ENCODE measurements at regions not wholly inside any gene's neighbourhood (a gene's known extent, or its start where the extent isn't known, plus 50 kb on each side); places are given as distances from the start of the nearest gene placed in this dataset.

DNA sequence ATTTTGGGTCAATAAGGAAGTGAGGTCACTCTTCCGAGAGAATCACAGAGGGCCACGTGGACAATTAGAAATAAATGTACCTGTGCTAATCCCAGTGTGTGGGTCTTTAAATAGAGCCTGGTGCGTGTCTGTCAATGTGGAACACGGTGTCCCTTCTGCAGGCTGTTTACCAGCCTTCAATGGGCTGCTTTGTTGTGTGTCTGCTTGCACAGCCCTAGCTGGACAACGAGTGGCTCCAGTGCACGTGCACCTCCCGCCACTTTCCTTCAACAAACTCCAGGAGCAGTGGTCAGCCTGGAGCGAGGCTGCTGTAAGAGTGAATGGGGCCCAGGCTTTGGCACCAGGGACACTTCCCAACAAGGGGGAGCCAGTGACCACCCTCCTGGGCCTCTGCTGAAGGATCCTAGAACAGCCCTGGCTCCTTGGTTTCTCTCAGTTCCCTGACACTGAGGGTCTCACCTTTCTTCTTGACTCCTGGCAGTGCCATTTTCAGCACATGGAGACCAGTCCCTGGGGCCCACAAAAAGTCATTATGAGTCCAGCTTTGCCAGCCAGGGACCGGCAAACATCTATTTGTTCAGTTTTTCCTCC, 76.1 kb downstream of the ISG20 start:
- Histone ChIP-seq H2AK9ac (replicated peaks; ENCODE audit: low read depth, low read length, poor library complexity) (no peak overlapping the region), H3K9me1 (ENCODE audit: insufficient read depth, low read length) (no peaks in the 10 kb centered on the region), H3K4me2 (ENCODE audit: low read depth, low read length) (no peak overlapping the region), H2BK20ac (ENCODE audit: low read depth, low read length) (no peak overlapping the region), H2AK5ac (ENCODE audit: low read depth, low read length) (no peak overlapping the region), H3K14ac (replicated peaks; ENCODE audit: low read depth, low read length) (no peak overlapping the region), H3K4ac (ENCODE audit: low read depth, low read length) (no peak overlapping the region), H4K8ac (ENCODE audit: low read depth in 2 of 2, low read length in 2 of 2) (no peak overlapping the region), H3K9me3 (ENCODE audit: control insufficient read depth, insufficient read depth, low read length) (no peaks in the 10 kb centered on the region), H2BK120ac (ENCODE audit: low read depth, low read length) (no peak overlapping the region), H3K56ac (ENCODE audit: extremely low read depth, insufficient read depth, low read length) (no peak overlapping the region), H3K4me1 (ENCODE audit: control insufficient read depth, insufficient read depth, low read length) (no peaks in the 10 kb centered on the region), H3K18ac (ENCODE audit: low read depth, low read length) (no peak overlapping the region), H4K20me1 (ENCODE audit: insufficient read depth, low read length) (no peaks in the 10 kb centered on the region), H4K91ac (ENCODE audit: insufficient read depth, low read depth, low read length) (no peak overlapping the region), H2BK5ac (ENCODE audit: low read depth, low read length, poor library complexity, severe bottlenecking) (no peak overlapping the region), H3K9ac (ENCODE audit: low read depth, low read length) (no peak overlapping the region), H3K36me3 (ENCODE audit: control insufficient read depth, insufficient read depth, low read length) (no peaks in the 10 kb centered on the region), H3K79me1 (ENCODE audit: low read depth in 1 of 2, low read length in 2 of 2) (no peaks in the 10 kb centered on the region), H3K4me3 (ENCODE audit: insufficient read depth, low read depth, low read length) (no peak overlapping the region), H4K5ac (ENCODE audit: low read depth, low read length) (no peak overlapping the region), H3K27ac (ENCODE audit: insufficient read depth, low read length) (no peak overlapping the region), H3K27me3 (ENCODE audit: control insufficient read depth, insufficient read depth, low read length) (peaks cover 49% of the 10 kb centered on the region), H2BK15ac (ENCODE audit: low read depth, low read length) (no peak overlapping the region), H2AFZ (replicated peaks; ENCODE audit: low read length, poor library complexity) (no peak overlapping the region), H3K23ac (ENCODE audit: low read depth, low read length) (no peak overlapping the region)
- DNase-seq: no peak
- ATAC-seq (ENCODE audit: low read depth): no peak
- dilution Hi-C loops (cut with HindIII; ENCODE audit: low sequenced_read_pairs, unreplicated experiment): no loop called here
- ChIA-PET POLR2A (ENCODE audit: unreplicated experiment) (no interaction called here), CTCF (no interaction called here)
- TF ChIP-seq FOS (IDR thresholded peaks at IDR 0.05; ENCODE audit: low read depth, low read length) (no peak), CHD1 (IDR thresholded peaks at IDR 0.05; ENCODE audit: low read depth, low read length) (no peak), BHLHE40 (IDR thresholded peaks at IDR 0.05; ENCODE audit: low read depth, low read length) (no peak), USF2 (IDR thresholded peaks at IDR 0.05; ENCODE audit: low read depth, low read length) (no peak), NFE2L2 (IDR thresholded peaks at IDR 0.05; ENCODE audit: low read depth, low read length) (no peak), SMC3 (IDR thresholded peaks at IDR 0.05; ENCODE audit: low read depth, low read length) (no peak), POLR2A (IDR thresholded peaks at IDR 0.05; ENCODE audit: low read depth, low read length) (no peak), MXI1 (IDR thresholded peaks at IDR 0.05; ENCODE audit: borderline replicate concordance, low read depth, low read length) (no peak), RCOR1 (IDR thresholded peaks at IDR 0.05; ENCODE audit: insufficient replicate concordance, low read length) (no peak), RAD21 (IDR thresholded peaks at IDR 0.05; ENCODE audit: low read length) (no peak), CTCF (conservative IDR thresholded peaks at IDR 0.05; ENCODE audit: low read depth, low read length) (no peak), MAZ (IDR thresholded peaks at IDR 0.05; ENCODE audit: borderline replicate concordance, low read depth, low read length) (no peak), MAFK (IDR thresholded peaks at IDR 0.05; ENCODE audit: low read depth, low read length) (no peak), RFX5 (IDR thresholded peaks at IDR 0.05; ENCODE audit: low read depth, low read length) (no peak)
- in situ Hi-C loops (cut with MboI; ENCODE audit: low sequenced_read_pairs): no loop called here
- intact Hi-C loops (cut with micrococcal nuclease): no loop called here
- BruUV-seq (replicated peaks): no TSS peak
- WGBS, 2 experiments (ENCODE audit: extremely low coverage in 2 of 2, insufficient read length in 1 of 2): 56% methylated on average over 3 of the region's 9 CpGs; no CpG with 5 or more reads in 1 of the 2 experiments

Data from IMR-90 (cell line).